ENCODE measurements at regions not wholly inside any gene's neighbourhood (a gene's known extent, or its start where the extent isn't known, plus 50 kb on each side); places are given as distances from the start of the nearest gene placed in this dataset.

DNA sequence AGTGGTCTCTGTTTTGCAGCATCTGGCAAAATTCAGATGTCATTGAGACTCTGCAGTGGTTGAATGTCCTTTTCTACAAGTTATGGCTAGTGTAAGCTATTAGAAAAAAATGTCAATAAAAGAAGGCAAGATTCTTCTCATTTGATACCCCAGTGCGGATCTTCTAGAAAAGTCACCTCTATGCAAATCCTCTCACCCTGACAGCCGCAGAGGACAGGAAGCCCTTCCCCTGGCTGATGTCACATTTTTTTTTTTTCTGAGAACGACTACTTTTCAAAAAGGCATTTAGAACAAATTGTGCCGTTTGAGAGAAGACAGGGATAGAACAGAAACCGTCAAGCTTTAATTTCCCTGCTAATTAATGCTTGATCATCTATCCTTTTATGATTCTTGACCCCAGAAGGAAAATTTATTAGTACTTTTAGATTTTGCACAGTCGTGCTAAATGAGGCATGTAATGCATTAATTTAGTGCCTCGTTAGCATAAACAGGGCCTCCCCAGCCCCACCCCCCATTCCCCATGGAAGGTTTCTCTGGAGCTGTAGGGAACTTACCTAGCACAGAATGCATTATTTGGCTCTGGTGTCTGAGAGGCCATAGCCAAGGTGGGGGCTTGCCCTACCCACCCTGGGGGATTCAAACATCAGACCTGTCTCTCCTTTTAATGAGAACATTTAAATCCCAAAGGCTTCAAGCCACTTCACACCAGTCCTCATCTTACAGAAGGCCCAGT, 183.8 kb downstream of the OPA1 start:
- TF ChIP-seq POLR2A (IDR thresholded peaks at IDR 0.05): no peak
- TF ChIP-seq, protein P1, sequence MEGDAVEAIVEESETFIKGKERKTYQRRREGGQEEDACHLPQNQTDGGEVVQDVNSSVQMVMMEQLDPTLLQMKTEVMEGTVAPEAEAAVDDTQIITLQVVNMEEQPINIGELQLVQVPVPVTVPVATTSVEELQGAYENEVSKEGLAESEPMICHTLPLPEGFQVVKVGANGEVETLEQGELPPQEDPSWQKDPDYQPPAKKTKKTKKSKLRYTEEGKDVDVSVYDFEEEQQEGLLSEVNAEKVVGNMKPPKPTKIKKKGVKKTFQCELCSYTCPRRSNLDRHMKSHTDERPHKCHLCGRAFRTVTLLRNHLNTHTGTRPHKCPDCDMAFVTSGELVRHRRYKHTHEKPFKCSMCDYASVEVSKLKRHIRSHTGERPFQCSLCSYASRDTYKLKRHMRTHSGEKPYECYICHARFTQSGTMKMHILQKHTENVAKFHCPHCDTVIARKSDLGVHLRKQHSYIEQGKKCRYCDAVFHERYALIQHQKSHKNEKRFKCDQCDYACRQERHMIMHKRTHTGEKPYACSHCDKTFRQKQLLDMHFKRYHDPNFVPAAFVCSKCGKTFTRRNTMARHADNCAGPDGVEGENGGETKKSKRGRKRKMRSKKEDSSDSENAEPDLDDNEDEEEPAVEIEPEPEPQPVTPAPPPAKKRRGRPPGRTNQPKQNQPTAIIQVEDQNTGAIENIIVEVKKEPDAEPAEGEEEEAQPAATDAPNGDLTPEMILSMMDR (IDR thresholded peaks at IDR 0.05): no peak
- TF ChIP-seq EP300 (IDR thresholded peaks at IDR 0.05): no peak

All from suprapubic skin (tissue), 3 donors.